Upper lobe of left lung (tissue), 6 donors: ENCODE measurements at regions not wholly inside any gene's neighbourhood (a gene's known extent, or its start where the extent isn't known, plus 50 kb on each side); places are given as distances from the start of the nearest gene placed in this dataset.
"Not testable (repeated sequence)": the region's sequence is repeated elsewhere in the genome, so short reads cannot be mapped to it uniquely, and the experiment has no call there.

Experiments used
- ATAC-seq, 2 donors: fragments of 200-7000 bp; cut with Tn5 transposase; one replicate each; pipeline ENCODE4 v1.9.1; 2022; ENCODE audit warnings: mild to moderate bottlenecking in 2 of 2, moderate library complexity in 2 of 2; ENCODE audit not compliant: low FRiP score in 2 of 2
- DNase-seq, 2 donors: peaks; one replicate each; pipeline ENCODE4 v3.0.0-alpha.2; 2019 to 2020
- H3K27ac ChIP-seq, 4 donors: fragments of 200-600 bp; sonication (generic); one replicate each; pipeline ENCODE4 v1.5.1; 2016 to 2019
- H3K27me3 ChIP-seq, 4 donors: fragments of 200-600 bp; sonication (generic); one replicate each; pipeline ENCODE4 v1.5.1; 2017 to 2019
- H3K36me3 ChIP-seq, 4 donors: fragments of 200-600 bp; sonication (generic); one replicate each; pipeline ENCODE4 v1.5.1; 2016 to 2019
- H3K4me1 ChIP-seq, 4 donors: fragments of 200-600 bp; sonication (generic); one replicate each; pipeline ENCODE4 v1.5.1; 2018 to 2019
- H3K4me3 ChIP-seq, 4 donors: fragments of 200-600 bp; sonication (generic); one replicate each; pipeline ENCODE4 v1.5.1; 2017 to 2019; ENCODE audit warnings: mild to moderate bottlenecking in 2 of 4, moderate library complexity in 1 of 4
- H3K9me3 ChIP-seq, 4 donors: fragments of 200-600 bp; sonication (generic); one replicate each; pipeline ENCODE4 v1.5.1; 2018 to 2019
- CTCF ChIP-seq, 6 experiments: fragments of 450-650 bp in 4 of 6; fragments of 200-600 bp in 2 of 6; sonication (generic) in 2 of 6; IDR thresholded peaks; one replicate each; pipeline ENCODE4 v1.5.1; 2016 to 2019; ENCODE audit warnings: antibody characterized with exemption in 6 of 6
- EP300 ChIP-seq, 4 donors: sonication (generic); formaldehyde crosslinking; IDR thresholded peaks; one replicate each; pipeline ENCODE4 v1.5.1; 2017; ENCODE audit warnings: antibody characterized with exemption in 4 of 4, control low read depth in 2 of 4
- POLR2A ChIP-seq, 4 donors: fragments of 450-650 bp; IDR thresholded peaks; one replicate each; pipeline ENCODE4 v1.5.1; 2016 to 2017; ENCODE audit warnings: antibody characterized with exemption in 4 of 4, mild to moderate bottlenecking in 2 of 4
- POLR2AphosphoS5 ChIP-seq, 2 donors: sonication (generic); formaldehyde crosslinking; IDR thresholded peaks; one replicate each; pipeline ENCODE4 v1.5.1; 2017; ENCODE audit warnings: antibody characterized with exemption in 2 of 2
- WGBS, 2 donors: methylation state at CpG; one replicate each; pipeline ENCODE4 v1.1.5; 2017 to 2018; 5-methylcytosine and 5-hydroxymethylcytosine counted together
- donor health status: DM: no; HTN: no; CAD: no; lungs with moderate emphysema.
- donor health status: DM: no; HTN: yes; CAD: no; lungs with severe emphysema.

GRCh38 chr4:23966725-23967124 is 76.9 kb upstream of the PPARGC1A start:
- 87 to 89% methylated on average over 1 of the region's 1 CpG for WGBS, 2 donors
- H3K4me3 ChIP-seq, result no peak overlapping the region
- DNase-seq (no peak), ATAC-seq (no peak)
- no peaks in the 10 kb centered on the region for H3K4me1 ChIP-seq
- H3K36me3 ChIP-seq, result no peaks in the 10 kb centered on the region
- no peaks in the 10 kb centered on the region for H3K9me3 ChIP-seq
- H3K27me3 ChIP-seq, result no peaks in the 10 kb centered on the region
- TF ChIP-seq POLR2A (IDR thresholded peaks at IDR 0.05) (no peak), EP300 (IDR thresholded peaks at IDR 0.05) (no peak), CTCF (IDR thresholded peaks at IDR 0.05) (no peak), POLR2AphosphoS5 (IDR thresholded peaks at IDR 0.05) (no peak)
- no peak overlapping the region for H3K27ac ChIP-seq

- DNase-seq, result no peak
- H3K27me3 ChIP-seq, result no peaks in the 10 kb centered on the region
- 78 to 83% methylated on average over 2 of the region's 2 CpGs for WGBS, 2 donors
These were observed 72.6 kb upstream of the PPARGC1A start for GRCh38 chr4:23962462-23962861.

GRCh38 chr4:23961395-23961794 is 71.5 kb upstream of the PPARGC1A start:
- H3K27ac ChIP-seq, DNase-seq, H3K27me3 ChIP-seq: not testable (repeated sequence)

More at GRCh38 chr4:23962462-23962861, 72.6 kb upstream of the PPARGC1A start:
- no peak overlapping the region for H3K4me3 ChIP-seq
- TF ChIP-seq EP300 (IDR thresholded peaks at IDR 0.05), result no peak
- no peak for TF ChIP-seq CTCF (IDR thresholded peaks at IDR 0.05)
- no peak for TF ChIP-seq POLR2AphosphoS5 (IDR thresholded peaks at IDR 0.05)
- no peak for TF ChIP-seq POLR2A (IDR thresholded peaks at IDR 0.05)
- no peak for ATAC-seq
- H3K36me3 ChIP-seq, result no peaks in the 10 kb centered on the region
- H3K9me3 ChIP-seq, result no peaks in the 10 kb centered on the region
- H3K4me1 ChIP-seq, result peaks cover 0 to 5% (median 0%) of the 10 kb centered on the region in 4 donors
- H3K27ac ChIP-seq, result no peak overlapping the region

DNA sequence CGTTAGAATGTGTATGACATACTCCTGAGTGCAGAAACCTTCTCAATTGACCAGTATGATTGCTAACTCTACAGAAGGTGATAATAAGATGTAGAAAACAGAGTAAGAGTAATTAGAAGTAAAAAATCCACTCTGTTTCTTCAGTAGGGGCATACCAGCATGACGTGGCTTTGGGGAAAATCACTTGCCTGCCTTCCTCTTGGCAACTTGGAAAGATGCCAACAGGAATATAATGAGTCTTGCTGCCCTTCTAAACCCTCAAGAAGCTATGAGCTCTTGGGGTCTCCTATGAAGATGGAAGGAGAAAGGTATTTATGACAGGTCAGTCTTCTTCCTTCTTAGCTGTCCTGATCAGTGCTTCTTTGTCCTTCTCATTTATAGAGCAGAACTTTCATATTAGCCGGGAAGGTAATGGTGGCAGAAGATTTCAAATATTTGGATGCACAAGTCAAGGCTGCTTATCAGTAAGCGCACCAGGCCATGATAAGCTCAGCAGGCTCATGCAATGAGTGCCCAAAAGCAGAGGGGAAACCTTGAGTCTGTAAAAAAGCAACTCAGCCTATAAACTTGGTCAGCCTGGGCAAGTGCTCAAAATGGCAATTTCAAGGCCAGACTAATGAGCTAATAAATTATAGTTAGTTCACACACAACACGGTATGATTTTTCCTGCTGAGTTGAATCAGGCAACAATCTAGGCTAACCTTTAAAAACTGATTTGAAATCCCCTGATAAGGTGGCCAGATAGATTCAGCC is 69.7 kb upstream of the PPARGC1A start:
- H3K4me1 ChIP-seq, result peaks cover 0 to 5% (median 0%) of the 10 kb centered on the region in 4 donors
- H3K4me3 ChIP-seq, result no peak overlapping the region
- 57 to 66% methylated on average over 5 of the region's 5 CpGs for WGBS, 2 donors
- no peaks in the 10 kb centered on the region for H3K36me3 ChIP-seq
- DNase-seq (no peak), ATAC-seq (no peak)
- TF ChIP-seq POLR2AphosphoS5 (IDR thresholded peaks at IDR 0.05), result no peak
- TF ChIP-seq POLR2A (IDR thresholded peaks at IDR 0.05), result no peak
- TF ChIP-seq CTCF (IDR thresholded peaks at IDR 0.05), result no peak
- no peak for TF ChIP-seq EP300 (IDR thresholded peaks at IDR 0.05)
- H3K27ac ChIP-seq, result no peak overlapping the region
- H3K27me3 ChIP-seq, result no peaks in the 10 kb centered on the region
- H3K9me3 ChIP-seq, result no peaks in the 10 kb centered on the region

More at GRCh38 chr4:23961395-23961794, 71.5 kb upstream of the PPARGC1A start:
- WGBS, 2 donors, result 85 to 90% methylated on average over 4 of the region's 4 CpGs
- ATAC-seq, H3K36me3 ChIP-seq, H3K9me3 ChIP-seq, H3K4me1 ChIP-seq, H3K4me3 ChIP-seq: not testable (repeated sequence)

DNA sequence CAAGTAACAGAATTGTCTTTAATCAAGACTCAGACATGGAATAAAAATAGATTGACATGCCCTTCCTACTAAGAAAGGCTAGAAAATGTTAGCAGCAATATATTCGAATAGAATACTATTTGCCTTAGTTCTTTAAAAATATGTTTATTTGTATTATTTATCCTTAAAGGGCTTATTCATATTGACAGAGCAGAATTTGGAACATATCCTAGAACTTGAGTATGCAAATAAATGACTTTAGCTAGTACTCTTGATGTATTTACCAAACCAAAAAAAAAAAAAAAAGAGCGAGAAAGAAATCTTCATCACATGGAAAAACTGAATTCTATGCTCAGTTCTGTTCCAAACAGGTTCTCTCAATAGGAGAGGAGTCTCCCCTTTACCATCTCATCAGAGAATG is 68.9 kb upstream of the PPARGC1A start:
- WGBS, 2 donors, result 49 to 68% methylated on average over 2 of the region's 2 CpGs
- no peaks in the 10 kb centered on the region for H3K27me3 ChIP-seq
- DNase-seq, result no peak
- peaks cover 0 to 5% (median 0%) of the 10 kb centered on the region in 4 donors for H3K4me1 ChIP-seq
- H3K27ac ChIP-seq, result no peak overlapping the region
- H3K9me3 ChIP-seq, result no peaks in the 10 kb centered on the region
- H3K36me3 ChIP-seq, result no peaks in the 10 kb centered on the region
- TF ChIP-seq CTCF (IDR thresholded peaks at IDR 0.05), result no peak
- no peak for TF ChIP-seq EP300 (IDR thresholded peaks at IDR 0.05)
- no peak for TF ChIP-seq POLR2AphosphoS5 (IDR thresholded peaks at IDR 0.05)
- TF ChIP-seq POLR2A (IDR thresholded peaks at IDR 0.05), result no peak
- no peak for ATAC-seq
- no peak overlapping the region for H3K4me3 ChIP-seq
